DND-41 (cell line): ENCODE measurements at regions not wholly inside any gene's neighbourhood (a gene's known extent, or its start where the extent isn't known, plus 50 kb on each side); places are given as distances from the start of the nearest gene placed in this dataset.

Experiments
- CTCF ChIP-seq: IDR thresholded peaks from 2 replicates; pipeline ENCODE4 v1.5.1; 2012; ENCODE audit warnings: borderline replicate concordance, low read length, moderate library complexity, mild to moderate bottlenecking; ENCODE audit not compliant: poor library complexity, severe bottlenecking; ENCODE audit errors: extremely low read depth
- EZH2 ChIP-seq: IDR thresholded peaks from 3 replicates; pipeline ENCODE4 v1.6.1; 2012; ENCODE audit warnings: borderline replicate concordance, low read depth, mild to moderate bottlenecking, moderate library complexity, low read length, inconsistent platforms; ENCODE audit not compliant: severe bottlenecking

- TF ChIP-seq CTCF: no peak
- TF ChIP-seq EZH2: no peak
These were observed 491.9 kb upstream of the FSIP2 start for GRCh38 chr2:185246717-185247116.
